ENCODE measurements at regions not wholly inside any gene's neighbourhood (a gene's known extent, or its start where the extent isn't known, plus 50 kb on each side); places are given as distances from the start of the nearest gene placed in this dataset.

DNA sequence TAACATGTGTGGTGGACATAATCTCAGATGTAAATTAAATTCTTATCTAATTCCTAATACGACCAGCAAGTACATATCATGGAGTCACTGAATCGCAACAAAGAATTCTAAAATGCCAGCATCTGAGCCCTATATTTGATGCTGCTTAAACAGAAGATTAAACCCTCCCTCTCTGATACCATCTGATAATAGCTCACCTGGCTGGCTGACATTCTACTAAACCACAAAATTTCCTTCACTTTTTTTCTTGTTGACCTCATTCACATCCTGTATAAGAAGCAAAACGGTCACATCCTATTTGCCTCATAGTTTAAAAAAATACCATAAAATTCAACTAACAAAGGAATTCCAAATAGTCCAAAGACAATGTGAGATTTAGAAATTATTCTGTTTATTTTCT, 371.6 kb upstream of the SLC8A1 start:
- no peak for TF ChIP-seq POLR2A (IDR thresholded peaks at IDR 0.05; ENCODE audit: low read length)
- TF ChIP-seq, protein P1, sequence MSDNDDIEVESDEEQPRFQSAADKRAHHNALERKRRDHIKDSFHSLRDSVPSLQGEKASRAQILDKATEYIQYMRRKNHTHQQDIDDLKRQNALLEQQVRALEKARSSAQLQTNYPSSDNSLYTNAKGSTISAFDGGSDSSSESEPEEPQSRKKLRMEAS (IDR thresholded peaks at IDR 0.05) = no peak
- TF ChIP-seq, protein P2, sequence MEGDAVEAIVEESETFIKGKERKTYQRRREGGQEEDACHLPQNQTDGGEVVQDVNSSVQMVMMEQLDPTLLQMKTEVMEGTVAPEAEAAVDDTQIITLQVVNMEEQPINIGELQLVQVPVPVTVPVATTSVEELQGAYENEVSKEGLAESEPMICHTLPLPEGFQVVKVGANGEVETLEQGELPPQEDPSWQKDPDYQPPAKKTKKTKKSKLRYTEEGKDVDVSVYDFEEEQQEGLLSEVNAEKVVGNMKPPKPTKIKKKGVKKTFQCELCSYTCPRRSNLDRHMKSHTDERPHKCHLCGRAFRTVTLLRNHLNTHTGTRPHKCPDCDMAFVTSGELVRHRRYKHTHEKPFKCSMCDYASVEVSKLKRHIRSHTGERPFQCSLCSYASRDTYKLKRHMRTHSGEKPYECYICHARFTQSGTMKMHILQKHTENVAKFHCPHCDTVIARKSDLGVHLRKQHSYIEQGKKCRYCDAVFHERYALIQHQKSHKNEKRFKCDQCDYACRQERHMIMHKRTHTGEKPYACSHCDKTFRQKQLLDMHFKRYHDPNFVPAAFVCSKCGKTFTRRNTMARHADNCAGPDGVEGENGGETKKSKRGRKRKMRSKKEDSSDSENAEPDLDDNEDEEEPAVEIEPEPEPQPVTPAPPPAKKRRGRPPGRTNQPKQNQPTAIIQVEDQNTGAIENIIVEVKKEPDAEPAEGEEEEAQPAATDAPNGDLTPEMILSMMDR (IDR thresholded peaks at IDR 0.05) = no peak
- no peak for TF ChIP-seq RCOR1 (IDR thresholded peaks at IDR 0.05; ENCODE audit: low read depth, low read length)
- TF ChIP-seq GATA3 (IDR thresholded peaks at IDR 0.05; ENCODE audit: borderline replicate concordance) = no peak
- TF ChIP-seq EP300 (IDR thresholded peaks at IDR 0.05) = no peak
- TF ChIP-seq HDAC2 (IDR thresholded peaks at IDR 0.05) = no peak
- no peak for TF ChIP-seq CEBPB (IDR thresholded peaks at IDR 0.05)
- no peak for TF ChIP-seq RAD21 (conservative IDR thresholded peaks at IDR 0.05 in 1 of 2, IDR thresholded peaks at IDR 0.05 in 1 of 2)
- TF ChIP-seq PHF8 (IDR thresholded peaks at IDR 0.05; ENCODE audit: borderline replicate concordance, low read depth) = no peak
- TF ChIP-seq, protein P3, sequence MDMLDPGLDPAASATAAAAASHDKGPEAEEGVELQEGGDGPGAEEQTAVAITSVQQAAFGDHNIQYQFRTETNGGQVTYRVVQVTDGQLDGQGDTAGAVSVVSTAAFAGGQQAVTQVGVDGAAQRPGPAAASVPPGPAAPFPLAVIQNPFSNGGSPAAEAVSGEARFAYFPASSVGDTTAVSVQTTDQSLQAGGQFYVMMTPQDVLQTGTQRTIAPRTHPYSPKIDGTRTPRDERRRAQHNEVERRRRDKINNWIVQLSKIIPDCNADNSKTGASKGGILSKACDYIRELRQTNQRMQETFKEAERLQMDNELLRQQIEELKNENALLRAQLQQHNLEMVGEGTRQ (IDR thresholded peaks at IDR 0.05) = no peak
- TF ChIP-seq CBX2 (IDR thresholded peaks at IDR 0.05; ENCODE audit: borderline replicate concordance, low read depth) = no peak

All from A549 (cell line).